Keratinocyte (primary cell): ENCODE measurements at regions not wholly inside any gene's neighbourhood (a gene's known extent, or its start where the extent isn't known, plus 50 kb on each side); places are given as distances from the start of the nearest gene placed in this dataset.
"Not testable (repeated sequence)": the region's sequence is repeated elsewhere in the genome, so short reads cannot be mapped to it uniquely, and the experiment has no call there.

Source experiments
- DNase-seq: peaks from one replicate; pipeline ENCODE4 v3.0.0-alpha.2; 2011; ENCODE audit warnings: low read depth, missing footprints, low spot score
- FAIRE-seq: peaks from 2 replicates; lab custom pipeline; 2011; peaks lifted over from hg19 to GRCh38; lab: Jason Lieb, UNC
- H2AFZ ChIP-seq: 2 replicates; pipeline ENCODE4 v1.6.0; 2012; ENCODE audit warnings: low read length, control low read depth, inconsistent platforms; ENCODE audit not compliant: control insufficient read depth
- H3K27ac ChIP-seq: 2 replicates; pipeline ENCODE4 v1.5.1; 2011; ENCODE audit warnings: low read length; ENCODE audit not compliant: control insufficient read depth, insufficient read depth
- H3K27me3 ChIP-seq: 3 replicates; pipeline ENCODE4 v1.6.0; 2011; ENCODE audit warnings: low read length; ENCODE audit not compliant: control insufficient read depth, insufficient read depth; ENCODE audit errors: extremely low read depth
- H3K36me3 ChIP-seq, 2 experiments: 2 replicates in 1 of 2; 3 replicates in 1 of 2; pipeline ENCODE4 v1.5.1; 2011; ENCODE audit warnings: low read length in 2 of 2, mild to moderate bottlenecking in 1 of 2; ENCODE audit not compliant: control insufficient read depth in 2 of 2, insufficient read depth in 2 of 2; ENCODE audit errors: extremely low read depth in 1 of 2
- H3K4me1 ChIP-seq: 3 replicates; pipeline ENCODE4 v1.5.1; 2011; ENCODE audit warnings: low read length; ENCODE audit not compliant: control insufficient read depth, insufficient read depth; ENCODE audit errors: extremely low read depth
- H3K4me2 ChIP-seq: 3 replicates; pipeline ENCODE4 v1.6.0; 2011; ENCODE audit warnings: low read depth, low read length; ENCODE audit not compliant: control insufficient read depth, insufficient read depth; ENCODE audit errors: extremely low read depth
- H3K4me3 ChIP-seq, 3 experiments: fragments of 200-600 bp in 1 of 3; sonication (generic) in 1 of 3; 2 replicates in 2 of 3; 3 replicates in 1 of 3; pipeline ENCODE4 v1.5.1; 2011 to 2016; ENCODE audit warnings: low read length in 3 of 3, mild to moderate bottlenecking in 3 of 3, control low read depth in 2 of 3, inconsistent platforms in 1 of 3, low read depth in 1 of 3, mixed read lengths in 1 of 3, mixed run types in 1 of 3, moderate library complexity in 1 of 3; ENCODE audit not compliant: control insufficient read depth in 2 of 3, insufficient read depth in 2 of 3; ENCODE audit errors: extremely low read depth in 1 of 3
- H3K79me2 ChIP-seq: 2 replicates; pipeline ENCODE4 v1.6.0; 2012; ENCODE audit warnings: low read length; ENCODE audit not compliant: control insufficient read depth, insufficient read depth
- H3K9ac ChIP-seq: 3 replicates; pipeline ENCODE4 v1.6.0; 2011; ENCODE audit warnings: low read length; ENCODE audit not compliant: control insufficient read depth, insufficient read depth; ENCODE audit errors: extremely low read depth
- H3K9me1 ChIP-seq: 3 replicates; pipeline ENCODE4 v1.6.0; 2011; ENCODE audit warnings: low read length; ENCODE audit not compliant: control insufficient read depth, insufficient read depth; ENCODE audit errors: extremely low read depth
- H3K9me3 ChIP-seq: 2 replicates; pipeline ENCODE4 v1.5.1; 2012; ENCODE audit warnings: low read depth, low read length; ENCODE audit not compliant: control insufficient read depth
- H4K20me1 ChIP-seq: 3 replicates; pipeline ENCODE4 v1.6.0; 2011; ENCODE audit warnings: low read length; ENCODE audit not compliant: control insufficient read depth, insufficient read depth; ENCODE audit errors: extremely low read depth
- EZH2 ChIP-seq: IDR thresholded peaks from one replicate; pipeline ENCODE4 v1.6.1; 2012; ENCODE audit warnings: inconsistent platforms, mild to moderate bottlenecking, low read length, moderate library complexity
- dilution Hi-C: fragments of 300-500 bp; cut with MboI; formaldehyde crosslinking; loops from one replicate; pipeline ENCODE4 v1.7.0; 2020; ENCODE audit warnings: low sequenced_read_pairs; ENCODE audit not compliant: extremely low pct_ligation_motif_present
- TF ChIP-seq, protein P1 (sequence below), 3 experiments: IDR thresholded peaks in 1 of 3; conservative IDR thresholded peaks in 1 of 3; optimal IDR thresholded peaks in 1 of 3; 2 replicates in 2 of 3; 3 replicates in 1 of 3; pipeline versions ENCODE3 to v1.5.1; 2011; ENCODE audit warnings: low read length in 3 of 3, mild to moderate bottlenecking in 3 of 3, moderate library complexity in 2 of 3, control low read depth in 1 of 3, inconsistent platforms in 1 of 3; ENCODE audit not compliant: insufficient read depth in 2 of 3; ENCODE audit errors: extremely low read depth in 1 of 3

DNA sequence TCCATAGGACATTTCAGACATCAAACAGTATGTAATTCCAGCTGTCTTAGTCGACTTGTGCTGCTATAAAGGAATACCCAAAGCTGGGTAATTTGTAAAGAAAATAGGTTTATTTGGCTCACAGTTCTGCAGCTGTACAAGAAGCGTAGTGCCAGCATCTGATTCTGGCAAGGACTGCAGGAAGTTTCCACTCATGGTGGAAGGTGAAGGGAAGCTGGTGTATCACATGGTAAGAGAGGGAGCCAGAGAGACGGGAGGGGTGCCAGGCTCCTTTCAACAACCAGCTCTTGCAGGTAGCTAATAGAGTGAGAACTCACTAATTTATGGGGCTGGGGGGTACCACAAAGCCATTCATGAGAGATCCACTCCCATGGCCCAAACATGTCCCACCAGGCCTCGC, 253.0 kb upstream of the FGF13 start:
- Histone ChIP-seq H3K4me2 (no peak overlapping the region), H3K36me3 (no peaks in the 10 kb centered on the region), H3K27me3 (no peaks in the 10 kb centered on the region), H3K9me3 (no peaks in the 10 kb centered on the region), H3K9ac (no peak overlapping the region), H3K9me1 (no peaks in the 10 kb centered on the region), H4K20me1 (no peaks in the 10 kb centered on the region), H2AFZ (no peak overlapping the region), H3K4me1 (no peaks in the 10 kb centered on the region), H3K27ac (no peak overlapping the region), H3K4me3 (no peak overlapping the region), H3K79me2 (no peaks in the 10 kb centered on the region)
- no peak for FAIRE-seq
- dilution Hi-C loops, result no loop called here
- no peak for TF ChIP-seq EZH2
- TF ChIP-seq, protein P1, sequence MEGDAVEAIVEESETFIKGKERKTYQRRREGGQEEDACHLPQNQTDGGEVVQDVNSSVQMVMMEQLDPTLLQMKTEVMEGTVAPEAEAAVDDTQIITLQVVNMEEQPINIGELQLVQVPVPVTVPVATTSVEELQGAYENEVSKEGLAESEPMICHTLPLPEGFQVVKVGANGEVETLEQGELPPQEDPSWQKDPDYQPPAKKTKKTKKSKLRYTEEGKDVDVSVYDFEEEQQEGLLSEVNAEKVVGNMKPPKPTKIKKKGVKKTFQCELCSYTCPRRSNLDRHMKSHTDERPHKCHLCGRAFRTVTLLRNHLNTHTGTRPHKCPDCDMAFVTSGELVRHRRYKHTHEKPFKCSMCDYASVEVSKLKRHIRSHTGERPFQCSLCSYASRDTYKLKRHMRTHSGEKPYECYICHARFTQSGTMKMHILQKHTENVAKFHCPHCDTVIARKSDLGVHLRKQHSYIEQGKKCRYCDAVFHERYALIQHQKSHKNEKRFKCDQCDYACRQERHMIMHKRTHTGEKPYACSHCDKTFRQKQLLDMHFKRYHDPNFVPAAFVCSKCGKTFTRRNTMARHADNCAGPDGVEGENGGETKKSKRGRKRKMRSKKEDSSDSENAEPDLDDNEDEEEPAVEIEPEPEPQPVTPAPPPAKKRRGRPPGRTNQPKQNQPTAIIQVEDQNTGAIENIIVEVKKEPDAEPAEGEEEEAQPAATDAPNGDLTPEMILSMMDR (optimal IDR thresholded peaks at IDR 0.05 in 1 of 3, IDR thresholded peaks at IDR 0.05 in 1 of 3, conservative IDR thresholded peaks at IDR 0.05 in 1 of 3; ENCODE audit: extremely low read depth in 1 of 3, insufficient read depth in 2 of 3, low read length in 3 of 3), result no peak
- DNase-seq, result no peak

DNA sequence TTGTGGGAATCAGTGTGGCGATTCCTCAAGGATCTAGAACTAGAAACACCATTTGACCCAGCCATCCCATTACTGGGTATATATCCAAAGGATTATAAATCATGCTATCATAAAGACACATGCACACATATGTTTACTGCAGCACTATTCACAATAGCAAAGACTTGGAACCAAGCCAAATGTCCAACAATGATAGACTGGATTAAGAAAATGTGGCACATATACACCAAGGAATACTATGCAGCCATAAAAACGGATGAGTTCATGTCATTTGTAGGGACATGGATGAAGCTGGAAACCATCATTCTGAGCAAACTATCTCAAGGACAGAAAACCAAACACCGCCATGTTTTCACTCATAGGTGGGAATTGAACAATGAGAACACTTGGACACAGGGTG, 250.9 kb upstream of the FGF13 start:
- H3K9me3 ChIP-seq, H3K36me3 ChIP-seq, H4K20me1 ChIP-seq, H3K27ac ChIP-seq, H3K27me3 ChIP-seq, H3K4me1 ChIP-seq, FAIRE-seq, H3K4me2 ChIP-seq, H3K9me1 ChIP-seq, H3K9ac ChIP-seq, H3K4me3 ChIP-seq, DNase-seq, H2AFZ ChIP-seq, dilution Hi-C loops, H3K79me2 ChIP-seq: not testable (repeated sequence)

DNA sequence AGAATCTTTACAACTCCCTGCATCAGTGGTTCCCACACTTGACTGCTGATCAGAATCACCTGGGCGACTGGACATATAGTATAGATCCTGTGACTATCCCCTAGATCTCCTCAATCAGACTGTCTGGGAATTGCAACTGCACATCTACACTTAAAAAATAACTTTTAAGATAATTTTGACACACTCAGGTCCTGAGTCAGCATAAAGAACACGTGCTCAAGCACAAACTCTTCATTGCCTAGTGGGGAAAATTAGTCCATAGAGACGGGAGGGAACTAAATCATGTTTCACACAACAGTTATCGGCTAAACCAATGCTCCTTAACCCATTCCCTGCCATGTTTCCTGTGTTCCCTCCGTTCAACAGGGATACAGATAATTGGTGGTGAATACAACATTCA, 243.5 kb upstream of the FGF13 start:
- Histone ChIP-seq H3K27ac (no peak overlapping the region), H3K4me1 (no peaks in the 10 kb centered on the region), H3K27me3 (no peaks in the 10 kb centered on the region), H3K79me2 (no peaks in the 10 kb centered on the region), H3K4me3 (no peak overlapping the region), H3K36me3 (no peaks in the 10 kb centered on the region), H2AFZ (no peak overlapping the region), H4K20me1 (no peaks in the 10 kb centered on the region), H3K9me3 (no peaks in the 10 kb centered on the region), H3K4me2 (no peak overlapping the region), H3K9ac (no peak overlapping the region), H3K9me1 (no peaks in the 10 kb centered on the region)
- no peak for TF ChIP-seq EZH2
- TF ChIP-seq, protein P1 (optimal IDR thresholded peaks at IDR 0.05 in 1 of 3, IDR thresholded peaks at IDR 0.05 in 1 of 3, conservative IDR thresholded peaks at IDR 0.05 in 1 of 3; ENCODE audit: extremely low read depth in 1 of 3, insufficient read depth in 2 of 3, low read length in 3 of 3), result no peak
- dilution Hi-C loops, result no loop called here
- no peak for DNase-seq
- FAIRE-seq, result no peak
